ENCODE measurements at regions not wholly inside any gene's neighbourhood (a gene's known extent, or its start where the extent isn't known, plus 50 kb on each side); places are given as distances from the start of the nearest gene placed in this dataset.

DNA sequence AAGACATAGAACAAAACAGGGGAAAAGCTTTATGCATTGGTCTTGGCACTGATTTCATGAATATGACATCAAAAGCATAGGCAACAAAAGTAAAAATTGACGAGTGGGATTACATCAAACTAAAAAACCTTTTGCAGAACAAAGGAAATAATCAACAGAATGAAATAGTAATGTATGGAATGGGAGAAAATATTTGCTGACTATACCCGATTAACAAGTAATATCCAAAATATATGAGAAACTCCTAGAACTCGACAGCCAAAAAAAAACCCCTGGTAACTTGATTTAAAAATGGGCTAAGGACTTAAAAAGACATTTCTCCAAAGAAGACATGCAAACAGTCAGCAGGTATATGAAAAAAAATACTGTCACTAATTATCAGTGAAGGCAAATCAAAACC is 231.7 kb upstream of the MAN1A1 start:
- DNase-seq (ENCODE audit: low read depth): no peak
- no peak overlapping the region for H3K4me3 ChIP-seq (ENCODE audit: low read depth, low read length)
- TF ChIP-seq, protein P1, sequence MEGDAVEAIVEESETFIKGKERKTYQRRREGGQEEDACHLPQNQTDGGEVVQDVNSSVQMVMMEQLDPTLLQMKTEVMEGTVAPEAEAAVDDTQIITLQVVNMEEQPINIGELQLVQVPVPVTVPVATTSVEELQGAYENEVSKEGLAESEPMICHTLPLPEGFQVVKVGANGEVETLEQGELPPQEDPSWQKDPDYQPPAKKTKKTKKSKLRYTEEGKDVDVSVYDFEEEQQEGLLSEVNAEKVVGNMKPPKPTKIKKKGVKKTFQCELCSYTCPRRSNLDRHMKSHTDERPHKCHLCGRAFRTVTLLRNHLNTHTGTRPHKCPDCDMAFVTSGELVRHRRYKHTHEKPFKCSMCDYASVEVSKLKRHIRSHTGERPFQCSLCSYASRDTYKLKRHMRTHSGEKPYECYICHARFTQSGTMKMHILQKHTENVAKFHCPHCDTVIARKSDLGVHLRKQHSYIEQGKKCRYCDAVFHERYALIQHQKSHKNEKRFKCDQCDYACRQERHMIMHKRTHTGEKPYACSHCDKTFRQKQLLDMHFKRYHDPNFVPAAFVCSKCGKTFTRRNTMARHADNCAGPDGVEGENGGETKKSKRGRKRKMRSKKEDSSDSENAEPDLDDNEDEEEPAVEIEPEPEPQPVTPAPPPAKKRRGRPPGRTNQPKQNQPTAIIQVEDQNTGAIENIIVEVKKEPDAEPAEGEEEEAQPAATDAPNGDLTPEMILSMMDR (IDR thresholded peaks at IDR 0.05; ENCODE audit: control insufficient read depth, extremely low read depth, insufficient read depth): no peak

DNA sequence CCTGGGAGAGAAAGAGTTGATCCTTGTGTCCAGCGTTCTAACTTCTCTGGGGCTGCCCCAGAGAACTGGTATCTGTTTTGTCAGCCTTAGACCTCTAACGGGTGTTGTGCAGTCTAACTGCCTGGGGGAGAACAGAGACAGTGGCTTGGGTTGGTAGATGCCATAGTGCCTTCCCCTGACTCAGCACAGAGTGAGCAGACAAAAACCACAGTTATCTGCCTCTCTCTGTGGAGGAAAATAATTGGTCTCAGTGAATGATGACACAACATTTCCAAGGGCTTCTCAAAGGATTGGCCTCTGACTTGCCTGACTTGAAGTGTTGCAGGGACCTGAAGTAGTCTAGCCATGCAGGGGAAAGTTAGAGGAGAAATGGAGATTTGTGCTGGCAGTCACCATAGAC is 226.2 kb upstream of the MAN1A1 start:
- no peak overlapping the region for H3K4me3 ChIP-seq (ENCODE audit: low read depth, low read length)
- TF ChIP-seq, protein P1 (IDR thresholded peaks at IDR 0.05; ENCODE audit: control insufficient read depth, extremely low read depth, insufficient read depth): no peak
- DNase-seq (ENCODE audit: low read depth): no peak

DNA sequence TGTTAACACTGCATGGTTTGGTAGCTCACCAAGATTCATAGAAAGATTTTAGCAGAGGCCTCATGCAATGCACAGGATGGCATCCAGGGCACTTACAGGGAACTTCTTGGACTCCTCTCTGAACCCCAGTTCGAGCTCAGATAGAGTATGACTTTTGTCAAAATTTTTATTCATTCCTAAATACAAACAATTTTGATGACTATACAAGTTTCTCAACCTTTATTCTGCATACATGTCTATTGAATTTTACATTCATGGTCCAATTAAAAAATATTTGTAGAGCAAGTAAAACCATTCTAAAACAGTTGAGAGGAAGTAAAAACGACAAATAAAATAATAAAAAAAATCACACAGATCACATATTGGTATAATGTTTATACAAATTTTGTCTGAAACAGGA is 219.0 kb upstream of the MAN1A1 start:
- DNase-seq (ENCODE audit: low read depth): no peak
- H3K4me3 ChIP-seq (ENCODE audit: low read depth, low read length): no peak overlapping the region
- TF ChIP-seq, protein P1 (IDR thresholded peaks at IDR 0.05; ENCODE audit: control insufficient read depth, extremely low read depth, insufficient read depth): no peak

- TF ChIP-seq, protein P1 (IDR thresholded peaks at IDR 0.05; ENCODE audit: control insufficient read depth, extremely low read depth, insufficient read depth): no peak
- peak overlapping the region; percentile 35 for H3K4me3 ChIP-seq (ENCODE audit: low read depth, low read length)
- DNase-seq (ENCODE audit: low read depth): peak; percentile 30
Measured at GRCh38 chr6:119566546-119567260, 217.1 kb upstream of the MAN1A1 start.

DNA sequence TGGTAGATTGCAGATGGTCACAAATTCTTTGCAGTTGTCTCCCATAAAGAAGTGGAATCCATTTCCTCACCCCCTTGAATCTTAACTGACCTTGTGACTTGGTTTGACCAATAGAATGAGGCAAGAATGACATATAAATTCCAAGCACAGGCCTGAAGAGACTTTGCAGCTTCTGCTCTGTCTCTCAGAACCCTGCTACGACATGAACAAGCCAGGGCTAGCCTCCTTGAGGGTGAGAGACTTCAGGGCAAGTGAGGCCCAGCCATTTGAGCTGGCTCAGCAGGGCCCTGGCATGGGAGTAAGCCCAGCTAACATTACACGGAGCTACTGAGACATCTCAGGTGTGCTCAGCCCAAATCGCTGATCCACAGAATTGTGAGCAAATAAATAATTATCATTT is 216.3 kb upstream of the MAN1A1 start:
- no peak for DNase-seq (ENCODE audit: low read depth)
- TF ChIP-seq, protein P1 (IDR thresholded peaks at IDR 0.05; ENCODE audit: control insufficient read depth, extremely low read depth, insufficient read depth): no peak
- no peak overlapping the region for H3K4me3 ChIP-seq (ENCODE audit: low read depth, low read length)

- no peak overlapping the region for H3K4me3 ChIP-seq (ENCODE audit: low read depth, low read length)
- TF ChIP-seq, protein P1 (IDR thresholded peaks at IDR 0.05; ENCODE audit: control insufficient read depth, extremely low read depth, insufficient read depth): no peak
- no peak for DNase-seq (ENCODE audit: low read depth)
Measured at GRCh38 chr6:119562168-119562567, 212.6 kb upstream of the MAN1A1 start.

DNA sequence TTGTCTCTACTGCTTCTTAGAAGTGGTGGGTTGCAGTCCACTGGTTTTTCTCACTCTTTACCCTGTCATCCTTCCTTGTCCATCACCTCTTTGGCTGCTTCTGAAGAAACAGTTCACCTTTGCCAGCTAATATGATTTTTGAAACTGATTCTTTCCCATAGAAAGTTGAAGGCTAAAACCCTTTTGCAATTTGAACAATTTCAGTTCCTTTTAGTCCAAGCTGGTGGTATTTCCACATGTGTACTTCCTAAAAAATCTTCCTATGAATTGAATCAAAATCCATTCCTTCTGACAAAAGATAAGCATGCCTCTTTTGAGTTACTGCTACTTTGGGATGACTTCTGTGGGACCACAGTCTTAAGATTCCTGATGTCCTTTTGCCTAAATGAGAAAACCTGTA is 210.0 kb upstream of the MAN1A1 start:
- TF ChIP-seq, protein P1 (IDR thresholded peaks at IDR 0.05; ENCODE audit: control insufficient read depth, extremely low read depth, insufficient read depth): no peak
- no peak for DNase-seq (ENCODE audit: low read depth)
- no peak overlapping the region for H3K4me3 ChIP-seq (ENCODE audit: low read depth, low read length)

Measured in LNCaP clone FGC (cell line).